ENCODE measurements at regions not wholly inside any gene's neighbourhood (a gene's known extent, or its start where the extent isn't known, plus 50 kb on each side); places are given as distances from the start of the nearest gene placed in this dataset.

DNA sequence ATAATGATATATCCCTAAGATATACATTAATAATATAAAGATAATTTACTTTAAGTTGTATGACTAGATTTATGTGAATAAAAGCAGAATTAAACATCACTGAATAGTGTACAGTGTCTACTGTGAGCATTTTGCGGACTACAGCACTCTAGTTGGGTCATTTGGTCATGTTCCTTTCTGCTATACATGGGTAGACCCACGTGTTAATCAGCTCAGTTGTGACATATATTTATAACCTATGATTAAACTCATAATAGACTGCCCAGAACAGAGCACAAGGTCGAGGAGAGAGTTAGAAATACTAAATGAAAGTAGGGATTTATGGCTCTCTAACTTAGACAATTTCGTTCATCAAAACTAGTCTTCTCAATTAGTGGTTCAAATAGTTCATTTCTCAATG lies 852.7 kb downstream of the EPHA7 start:
- DNase-seq (ENCODE audit: low spot score in 2 of 2, unreplicated experiment in 2 of 2): no peak
- TF ChIP-seq, protein P1, sequence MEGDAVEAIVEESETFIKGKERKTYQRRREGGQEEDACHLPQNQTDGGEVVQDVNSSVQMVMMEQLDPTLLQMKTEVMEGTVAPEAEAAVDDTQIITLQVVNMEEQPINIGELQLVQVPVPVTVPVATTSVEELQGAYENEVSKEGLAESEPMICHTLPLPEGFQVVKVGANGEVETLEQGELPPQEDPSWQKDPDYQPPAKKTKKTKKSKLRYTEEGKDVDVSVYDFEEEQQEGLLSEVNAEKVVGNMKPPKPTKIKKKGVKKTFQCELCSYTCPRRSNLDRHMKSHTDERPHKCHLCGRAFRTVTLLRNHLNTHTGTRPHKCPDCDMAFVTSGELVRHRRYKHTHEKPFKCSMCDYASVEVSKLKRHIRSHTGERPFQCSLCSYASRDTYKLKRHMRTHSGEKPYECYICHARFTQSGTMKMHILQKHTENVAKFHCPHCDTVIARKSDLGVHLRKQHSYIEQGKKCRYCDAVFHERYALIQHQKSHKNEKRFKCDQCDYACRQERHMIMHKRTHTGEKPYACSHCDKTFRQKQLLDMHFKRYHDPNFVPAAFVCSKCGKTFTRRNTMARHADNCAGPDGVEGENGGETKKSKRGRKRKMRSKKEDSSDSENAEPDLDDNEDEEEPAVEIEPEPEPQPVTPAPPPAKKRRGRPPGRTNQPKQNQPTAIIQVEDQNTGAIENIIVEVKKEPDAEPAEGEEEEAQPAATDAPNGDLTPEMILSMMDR (IDR thresholded peaks at IDR 0.05; ENCODE audit: unreplicated experiment): no peak
- Mint-ChIP-seq H3K4me1 (no peaks in the 10 kb centered on the region), H3K4me3 (no peak overlapping the region), H3K27ac (no peak overlapping the region), H3K9me3 (peaks cover 7% of the 10 kb centered on the region), H3K36me3 (no peaks in the 10 kb centered on the region), H3K27me3 (ENCODE audit: low read depth) (no peaks in the 10 kb centered on the region)

DNA sequence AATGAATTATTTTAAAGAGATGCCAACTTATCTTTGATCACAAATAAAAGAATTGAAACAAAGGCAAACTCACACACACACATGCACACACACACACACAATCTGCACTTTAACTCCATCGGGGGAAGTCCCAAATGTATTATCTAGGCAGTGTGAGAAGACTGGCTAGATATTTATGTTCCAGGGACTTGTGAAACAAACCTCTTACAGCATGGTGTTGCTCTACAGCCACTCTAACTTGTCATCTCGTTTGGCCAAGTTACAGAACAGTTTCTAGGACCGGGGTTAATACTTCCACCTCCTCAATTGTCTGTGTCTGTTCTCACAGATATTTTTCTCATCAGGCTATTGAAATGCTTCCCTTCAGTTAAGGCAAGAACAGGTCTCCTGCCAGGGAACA lies 855.0 kb downstream of the EPHA7 start:
- Mint-ChIP-seq H3K9me3 (no peaks in the 10 kb centered on the region), H3K4me1 (no peaks in the 10 kb centered on the region), H3K27ac (no peak overlapping the region), H3K36me3 (no peaks in the 10 kb centered on the region), H3K4me3 (no peak overlapping the region), H3K27me3 (ENCODE audit: low read depth) (no peaks in the 10 kb centered on the region)
- TF ChIP-seq, protein P1 (IDR thresholded peaks at IDR 0.05; ENCODE audit: unreplicated experiment): no peak
- DNase-seq (ENCODE audit: low spot score in 2 of 2, unreplicated experiment in 2 of 2): no peak

DNA sequence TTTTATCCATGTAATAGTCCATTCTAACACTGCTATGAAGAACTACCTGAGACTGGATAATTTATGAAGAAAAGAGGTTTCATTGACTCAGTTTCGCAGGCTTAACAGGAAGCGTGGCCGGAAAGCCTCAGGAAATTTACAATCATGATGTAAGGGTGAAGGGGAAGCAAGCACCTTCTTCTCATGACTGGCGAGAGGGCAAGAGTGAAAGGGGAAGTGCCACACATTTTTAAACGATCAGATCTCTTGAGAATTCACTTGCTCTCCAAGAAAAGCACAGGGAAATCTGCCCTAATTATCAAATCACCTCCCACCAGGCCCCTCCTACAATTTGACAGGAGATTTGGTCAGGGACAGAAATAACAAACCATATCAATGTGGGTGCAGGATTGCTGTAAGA lies 859.7 kb downstream of the EPHA7 start:
- DNase-seq (ENCODE audit: low spot score in 2 of 2, unreplicated experiment in 2 of 2): no peak
- no peaks in the 10 kb centered on the region for H3K4me1 Mint-ChIP-seq
- no peak overlapping the region for H3K27ac Mint-ChIP-seq
- no peaks in the 10 kb centered on the region for H3K36me3 Mint-ChIP-seq
- H3K9me3 Mint-ChIP-seq: no peaks in the 10 kb centered on the region
- no peaks in the 10 kb centered on the region for H3K27me3 Mint-ChIP-seq (ENCODE audit: low read depth)
- TF ChIP-seq, protein P1 (IDR thresholded peaks at IDR 0.05; ENCODE audit: unreplicated experiment): no peak
- no peak overlapping the region for H3K4me3 Mint-ChIP-seq

DNA sequence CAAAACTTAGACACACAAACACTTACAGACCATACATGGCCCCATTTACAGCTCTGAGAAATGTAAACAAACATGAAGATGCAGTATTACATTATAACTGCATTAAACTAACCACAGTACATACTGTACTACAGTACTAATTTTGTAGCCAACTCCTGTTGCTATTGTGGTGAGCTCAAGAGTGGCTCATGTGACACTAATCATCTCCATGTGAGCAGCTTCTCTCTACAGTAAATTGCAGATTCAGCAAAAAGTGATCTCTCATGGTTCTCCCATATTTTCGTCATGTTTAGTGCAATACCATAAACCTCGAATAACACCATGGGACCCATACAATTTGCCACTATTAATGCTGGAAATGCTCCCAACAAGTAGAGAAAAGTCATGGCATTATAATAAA lies 860.4 kb downstream of the EPHA7 start:
- TF ChIP-seq, protein P1 (IDR thresholded peaks at IDR 0.05; ENCODE audit: unreplicated experiment): no peak
- Mint-ChIP-seq H3K36me3 (no peaks in the 10 kb centered on the region), H3K9me3 (no peaks in the 10 kb centered on the region), H3K4me1 (no peaks in the 10 kb centered on the region), H3K4me3 (no peak overlapping the region), H3K27ac (no peak overlapping the region), H3K27me3 (ENCODE audit: low read depth) (no peaks in the 10 kb centered on the region)
- no peak for DNase-seq (ENCODE audit: low spot score in 2 of 2, unreplicated experiment in 2 of 2)

DNA sequence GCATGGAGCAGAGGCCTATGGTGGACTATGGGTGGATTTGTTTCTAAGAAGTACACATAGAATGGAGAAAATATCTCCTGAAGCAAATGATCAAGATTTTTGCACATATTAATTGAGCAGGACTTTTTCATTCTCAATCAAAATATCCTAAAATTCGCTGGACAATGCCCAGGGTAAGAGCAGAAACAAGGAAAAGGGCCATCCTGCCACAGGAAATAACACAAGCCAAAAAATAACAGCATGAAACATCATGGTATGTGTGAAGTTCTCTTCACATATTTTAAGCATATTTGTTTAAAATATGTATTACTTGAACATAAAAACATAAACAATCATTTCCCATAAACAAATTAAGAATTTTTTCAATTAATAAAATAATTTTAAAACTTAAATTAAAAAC lies 868.9 kb downstream of the EPHA7 start:
- Mint-ChIP-seq H3K4me3 (no peak overlapping the region), H3K27me3 (ENCODE audit: low read depth) (no peaks in the 10 kb centered on the region), H3K9me3 (peaks cover 10% of the 10 kb centered on the region), H3K4me1 (peaks cover 2% of the 10 kb centered on the region), H3K36me3 (peaks cover 4% of the 10 kb centered on the region), H3K27ac (no peak overlapping the region)
- TF ChIP-seq, protein P1 (IDR thresholded peaks at IDR 0.05; ENCODE audit: unreplicated experiment): no peak
- DNase-seq (ENCODE audit: low spot score in 2 of 2, unreplicated experiment in 2 of 2): no peak

DNA sequence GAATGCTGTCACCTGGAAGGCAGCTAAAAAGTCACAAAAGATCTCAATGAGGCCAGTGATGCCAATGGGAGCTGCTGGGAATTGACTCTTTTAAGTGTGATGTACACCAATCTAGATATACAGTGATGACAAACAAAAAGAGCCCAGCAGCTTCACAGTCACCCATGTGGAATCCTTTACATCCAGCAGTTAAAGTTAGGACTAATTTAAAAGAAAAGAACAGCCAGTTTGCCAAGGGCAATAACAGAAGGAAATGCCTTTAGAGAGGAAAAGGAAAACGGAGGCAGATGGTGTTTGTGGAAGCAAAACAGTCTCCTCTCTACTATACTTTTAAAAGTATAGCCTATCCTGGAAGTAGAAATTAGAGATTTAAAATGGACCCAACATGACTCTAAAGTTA lies 873.5 kb downstream of the EPHA7 start:
- peaks cover 14% of the 10 kb centered on the region for H3K4me1 Mint-ChIP-seq
- peak overlapping the region; percentile 30 for H3K27ac Mint-ChIP-seq
- peaks cover 4% of the 10 kb centered on the region for H3K36me3 Mint-ChIP-seq
- no peak overlapping the region for H3K4me3 Mint-ChIP-seq
- no peaks in the 10 kb centered on the region for H3K27me3 Mint-ChIP-seq (ENCODE audit: low read depth)
- no peak for DNase-seq (ENCODE audit: low spot score in 2 of 2, unreplicated experiment in 2 of 2)
- TF ChIP-seq, protein P1 (IDR thresholded peaks at IDR 0.05; ENCODE audit: unreplicated experiment): no peak
- peaks cover 10% of the 10 kb centered on the region for H3K9me3 Mint-ChIP-seq
